Fibroblast of skin of scalp (primary cell): ENCODE measurements at regions not wholly inside any gene's neighbourhood (a gene's known extent, or its start where the extent isn't known, plus 50 kb on each side); places are given as distances from the start of the nearest gene placed in this dataset.

Experiments used
- DNase-seq: peaks from one replicate; pipeline ENCODE4 v3.0.0-alpha.2; 2013

- no peak for DNase-seq
These were observed 72.3 kb upstream of the BTN3A2 start for GRCh38 chr6:26292709-26293108.

- DNase-seq = no peak
These were observed 70.7 kb upstream of the BTN3A2 start for GRCh38 chr6:26294302-26294701.

GRCh38 chr6:26295691-26296555 lies 69.1 kb upstream of the BTN3A2 start:
- peak; percentile 68 for DNase-seq

GRCh38 chr6:26296556-26296856 lies 68.5 kb upstream of the BTN3A2 start:
- no peak for DNase-seq

GRCh38 chr6:26296857-26297648 lies 67.9 kb upstream of the BTN3A2 start:
- no peak for DNase-seq

DNA sequence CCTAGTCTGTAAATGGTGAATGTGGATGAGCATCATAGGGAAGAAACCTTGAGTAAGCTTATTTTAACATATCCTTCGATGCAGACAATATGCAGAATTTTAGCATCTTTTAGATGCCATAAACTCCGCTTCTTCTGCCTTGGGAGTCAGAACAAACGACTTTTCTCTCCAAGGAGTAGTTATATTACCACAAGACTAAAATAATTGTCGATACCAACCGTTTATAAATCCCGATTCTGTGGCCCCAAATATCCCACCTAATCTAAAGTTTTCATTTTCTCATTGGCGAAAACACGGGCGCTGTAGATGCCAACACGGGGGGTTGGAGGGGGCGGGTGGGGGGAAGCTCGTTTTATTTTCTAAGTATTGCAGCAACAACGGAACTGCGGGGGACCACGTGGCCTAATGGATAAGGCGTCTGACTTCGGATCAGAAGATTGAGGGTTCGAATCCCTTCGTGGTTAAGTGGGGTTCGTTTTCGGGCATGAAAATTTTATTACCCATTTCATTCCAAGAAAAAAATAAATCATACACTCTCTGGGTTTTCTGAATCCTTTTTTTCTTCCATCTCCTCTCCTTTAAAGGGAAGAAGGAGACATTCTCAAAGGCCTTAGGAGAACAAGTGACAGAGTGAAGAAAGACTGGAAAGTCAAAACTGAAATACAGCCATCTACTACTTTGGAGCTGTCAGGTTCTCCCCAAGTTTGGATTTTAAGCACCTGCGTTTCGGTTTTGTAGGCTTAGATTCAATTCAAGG lies 65.5 kb upstream of the BTN3A2 start:
- DNase-seq = peak; percentile 47

- no peak for DNase-seq
These were observed 65.0 kb upstream of the BTN3A2 start for GRCh38 chr6:26300043-26300331.

GRCh38 chr6:26300359-26300758 lies 64.6 kb upstream of the BTN3A2 start:
- DNase-seq = no peak

- no peak for DNase-seq
These were observed 64.2 kb upstream of the BTN3A2 start for GRCh38 chr6:26300828-26301227.

- DNase-seq = no peak
These were observed 63.4 kb upstream of the BTN3A2 start for GRCh38 chr6:26301638-26302037.

- DNase-seq = no peak
These were observed 61.9 kb upstream of the BTN3A2 start for GRCh38 chr6:26302941-26303559.

DNA sequence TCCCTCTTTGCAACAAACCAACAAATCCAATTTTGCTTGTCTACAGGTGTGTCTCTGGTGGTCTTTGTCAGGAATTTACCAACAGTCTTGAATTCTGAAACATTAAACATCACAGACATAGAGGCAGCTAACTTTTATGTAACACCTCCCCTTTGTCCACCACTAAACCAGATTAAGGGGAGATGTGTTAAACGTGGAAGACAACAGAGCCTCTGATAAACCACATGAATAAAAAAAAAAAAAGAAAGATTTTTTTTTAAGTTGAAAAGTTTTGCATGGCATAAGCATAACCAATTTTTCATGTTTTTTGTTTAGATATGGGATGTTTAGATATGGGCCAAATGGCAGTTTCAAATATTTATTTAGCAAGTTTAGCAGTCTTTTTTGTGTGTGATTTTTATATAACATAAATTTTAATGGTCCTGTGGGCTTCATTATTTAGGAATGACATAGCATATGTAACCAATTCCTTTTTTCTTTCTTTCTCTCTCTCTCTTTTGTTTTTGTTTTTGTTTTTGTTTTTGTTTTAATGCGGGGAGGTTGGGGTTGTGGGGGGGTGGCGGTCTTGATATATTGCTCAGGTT lies 60.7 kb upstream of the BTN3A2 start:
- DNase-seq = no peak

- DNase-seq = peak; percentile 78
These were observed 60.0 kb upstream of the BTN3A2 start for GRCh38 chr6:26304797-26305640.

- no peak for DNase-seq
These were observed 59.4 kb upstream of the BTN3A2 start for GRCh38 chr6:26305641-26305969.

- DNase-seq = no peak
These were observed 58.8 kb upstream of the BTN3A2 start for GRCh38 chr6:26306232-26306631.

DNA sequence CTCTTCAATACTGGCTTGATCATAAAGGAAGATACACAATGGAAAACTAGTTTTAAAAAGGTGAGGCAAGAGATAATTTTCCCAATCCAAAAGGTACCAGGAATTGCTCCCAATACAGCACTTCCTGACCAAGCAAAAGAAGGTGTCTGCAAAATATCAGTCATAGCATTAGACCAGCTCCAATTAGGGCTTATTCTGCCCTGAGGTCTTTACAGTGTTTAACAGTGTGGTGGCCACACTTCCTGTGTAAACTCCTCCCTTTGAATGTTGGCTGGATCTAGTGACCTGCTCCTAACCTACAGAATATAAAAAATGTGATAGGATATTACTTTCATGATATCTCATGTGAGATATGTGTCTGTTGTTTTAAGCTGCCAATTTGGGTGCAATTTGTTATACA lies 57.1 kb upstream of the BTN3A2 start:
- no peak for DNase-seq

DNA sequence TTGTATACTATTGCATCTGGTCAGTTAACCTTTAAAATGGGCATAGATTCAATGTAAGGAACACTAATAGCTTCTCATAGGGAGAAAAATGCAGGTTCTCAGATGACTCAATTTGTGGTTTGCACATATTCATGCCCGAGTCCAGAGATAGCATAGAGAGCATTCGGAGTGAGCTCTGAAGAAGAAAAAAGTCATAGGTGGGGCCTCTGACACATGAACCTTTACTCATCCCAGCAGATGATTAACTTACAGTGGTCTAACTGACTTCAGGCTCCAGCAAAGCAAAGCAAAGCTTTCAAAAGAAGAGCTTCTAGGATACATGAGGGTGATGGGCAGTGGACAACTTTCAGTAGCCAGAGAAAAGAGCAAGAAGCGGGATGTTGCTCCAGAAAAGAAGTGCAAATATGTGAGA lies 55.3 kb upstream of the BTN3A2 start:
- peak; percentile 58 for DNase-seq

GRCh38 chr6:26311012-26311384 lies 54.0 kb upstream of the BTN3A2 start:
- DNase-seq = peak; percentile 78

DNA sequence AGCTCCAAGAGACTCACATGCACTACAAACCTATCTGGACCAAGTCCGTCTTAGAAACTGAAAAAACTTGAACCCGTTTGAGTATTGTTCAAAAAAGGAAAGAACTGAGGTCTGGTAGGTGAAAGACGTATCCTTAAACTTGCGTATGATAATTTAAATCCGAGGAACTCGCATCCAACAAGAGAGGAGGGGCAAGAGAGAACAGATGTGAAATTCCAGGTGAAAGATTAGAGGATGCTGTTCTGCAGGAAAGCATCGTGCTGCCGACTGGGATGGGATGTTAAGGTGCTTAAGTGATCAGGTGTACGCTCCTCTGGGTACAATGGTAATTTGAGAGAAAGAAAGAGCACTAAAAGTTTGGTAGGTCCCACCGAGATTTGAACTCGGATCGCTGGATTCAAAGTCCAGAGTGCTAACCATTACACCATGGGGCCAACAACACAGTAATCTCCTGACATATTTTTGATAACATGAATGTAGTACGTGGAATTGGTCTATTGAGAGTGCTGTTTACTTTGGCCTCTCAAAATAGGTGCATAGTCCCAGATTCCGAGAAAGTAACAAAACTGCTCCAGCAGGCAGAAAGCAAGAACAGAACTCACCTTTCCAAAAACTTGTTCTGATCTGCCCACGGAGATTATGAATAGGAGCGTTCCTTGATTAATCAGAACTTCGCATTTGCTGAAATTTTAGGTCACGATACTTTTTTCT lies 53.5 kb upstream of the BTN3A2 start:
- DNase-seq = peak; percentile 80

DNA sequence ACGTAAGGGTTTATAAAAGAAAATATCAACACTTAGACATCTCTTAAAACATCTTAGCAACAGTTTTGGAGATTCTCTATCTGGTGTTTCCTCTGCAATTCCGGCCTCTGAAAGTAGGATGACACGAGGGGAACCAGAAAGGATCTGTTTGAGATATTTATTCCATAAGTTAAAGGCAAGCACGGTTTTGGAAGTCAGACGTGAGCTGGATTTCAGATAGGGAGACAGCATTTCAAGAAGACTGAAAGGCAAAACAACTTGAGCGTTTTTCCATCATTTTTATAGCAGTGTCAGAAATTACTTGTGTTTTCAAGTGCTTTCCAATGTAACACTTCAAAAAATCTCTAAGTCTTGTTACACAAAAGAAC lies 52.9 kb upstream of the BTN3A2 start:
- DNase-seq = no peak
